GM12891 (cell line): ENCODE measurements at regions not wholly inside any gene's neighbourhood (a gene's known extent, or its start where the extent isn't known, plus 50 kb on each side); places are given as distances from the start of the nearest gene placed in this dataset.

Experiments used
- DNase-seq: peaks from one replicate; pipeline ENCODE4 v3.0.0; 2011; ENCODE audit warnings: low spot score; ENCODE audit not compliant: insufficient read length
- FAIRE-seq: peaks from 2 replicates; lab custom pipeline; 2011; peaks lifted over from hg19 to GRCh38; lab: Jason Lieb, UNC
- PAX5 ChIP-seq: IDR thresholded peaks from 2 replicates; pipeline ENCODE4 v1.6.1; 2011; ENCODE audit warnings: low read length, moderate library complexity, mild to moderate bottlenecking; ENCODE audit not compliant: insufficient read depth, severe bottlenecking
- POLR2A ChIP-seq: IDR thresholded peaks from 2 replicates; pipeline ENCODE4 v1.6.1; 2011; ENCODE audit warnings: low read depth, low read length, control low read depth
- POLR2AphosphoS5 ChIP-seq: IDR thresholded peaks from 2 replicates; pipeline ENCODE4 v1.6.1; 2011; ENCODE audit warnings: low read depth, low read length, control low read depth
- POU2F2 ChIP-seq: IDR thresholded peaks from 2 replicates; pipeline ENCODE4 v1.6.1; 2011; ENCODE audit warnings: low read depth, mild to moderate bottlenecking, control low read depth, low read length, moderate library complexity
- SPI1 ChIP-seq: IDR thresholded peaks from 2 replicates; pipeline ENCODE4 v1.6.1; 2011; ENCODE audit warnings: low read depth, low read length, control low read depth
- TAF1 ChIP-seq: IDR thresholded peaks from 2 replicates; pipeline ENCODE4 v1.6.1; 2011; ENCODE audit warnings: low read depth, low read length, control low read depth

GRCh38 chr2:62354771-62355561 lies 151.0 kb downstream of the TMEM17 start:
- no peak for TF ChIP-seq POU2F2
- TF ChIP-seq TAF1: no peak
- TF ChIP-seq SPI1: no peak
- TF ChIP-seq POLR2A: no peak
- FAIRE-seq: no peak
- DNase-seq: no peak

- DNase-seq: no peak
- no peak for TF ChIP-seq POLR2A
- no peak for TF ChIP-seq PAX5
- no peak for TF ChIP-seq TAF1
- no peak for TF ChIP-seq POLR2AphosphoS5
- TF ChIP-seq POU2F2: no peak
- TF ChIP-seq SPI1: no peak
- FAIRE-seq: no peak
Observed at GRCh38 chr2:62352031-62352430, 154.0 kb downstream of the TMEM17 start.

GRCh38 chr2:62349788-62350187 lies 153.9 kb downstream of the B3GNT2 start:
- no peak for DNase-seq
- FAIRE-seq: no peak
- TF ChIP-seq POLR2AphosphoS5: no peak
- TF ChIP-seq TAF1: no peak
- no peak for TF ChIP-seq SPI1
- no peak for TF ChIP-seq POLR2A
- TF ChIP-seq POU2F2: no peak
- TF ChIP-seq PAX5: no peak

GRCh38 chr2:62348700-62349099 lies 152.8 kb downstream of the B3GNT2 start:
- DNase-seq: no peak
- TF ChIP-seq SPI1 (no peak), TAF1 (no peak), POLR2A (no peak), POLR2AphosphoS5 (no peak), POU2F2 (no peak), PAX5 (no peak)
- peak; percentile 41 for FAIRE-seq

- FAIRE-seq (peak; percentile 28), DNase-seq (no peak)
- TF ChIP-seq SPI1 (0 out of 2 replicates have a peak, but pooled peaks have one; percentile 11), POU2F2 (no peak)
Observed at GRCh38 chr2:62347563-62348270, 151.8 kb downstream of the B3GNT2 start.

GRCh38 chr2:62344472-62344871 lies 148.6 kb downstream of the B3GNT2 start:
- FAIRE-seq (peak; percentile 99), DNase-seq (no peak)
- TF ChIP-seq POU2F2 (no peak), PAX5 (peak; percentile 79)

GRCh38 chr2:62343636-62344337 lies 147.9 kb downstream of the B3GNT2 start:
- no peak for DNase-seq
- TF ChIP-seq POLR2AphosphoS5 (no peak), SPI1 (no peak), PAX5 (no peak), TAF1 (no peak), POLR2A (no peak), POU2F2 (no peak)
- FAIRE-seq: peak; percentile 79

- DNase-seq (no peak), FAIRE-seq (peak; percentile 69)
- TF ChIP-seq PAX5: no peak
- TF ChIP-seq POU2F2: no peak
- no peak for TF ChIP-seq POLR2A
- TF ChIP-seq SPI1: no peak
- no peak for TF ChIP-seq TAF1
- no peak for TF ChIP-seq POLR2AphosphoS5
Observed at GRCh38 chr2:62343206-62343605, 147.3 kb downstream of the B3GNT2 start.

GRCh38 chr2:62340994-62341484 lies 145.1 kb downstream of the B3GNT2 start:
- FAIRE-seq (peak; percentile 72), DNase-seq (no peak)
- TF ChIP-seq PAX5: no peak
- no peak for TF ChIP-seq POU2F2

GRCh38 chr2:62339837-62340236 lies 143.9 kb downstream of the B3GNT2 start:
- DNase-seq (no peak), FAIRE-seq (no peak)
- TF ChIP-seq POU2F2 (no peak), SPI1 (no peak), POLR2A (no peak), TAF1 (no peak), PAX5 (no peak), POLR2AphosphoS5 (no peak)
